Right lobe of liver (tissue), 6 donors: ENCODE measurements at regions not wholly inside any gene's neighbourhood (a gene's known extent, or its start where the extent isn't known, plus 50 kb on each side); places are given as distances from the start of the nearest gene placed in this dataset.
A peak's percentile ranks its signal among the peaks of the same experiment; 100 is the strongest.

Experiments
- ATAC-seq, 4 donors: fragments of 200-7000 bp; cut with Tn5 transposase; one replicate each; pipeline ENCODE4 v1.9.1; 2020; ENCODE audit warnings: mild to moderate bottlenecking in 4 of 4, moderate library complexity in 4 of 4
- DNase-seq, 3 donors: peaks; one replicate each; pipeline ENCODE4 v3.0.0-alpha.2; 2020
- H3K27ac ChIP-seq, 3 donors: fragments of 200-600 bp; one replicate each; pipeline ENCODE4 v1.8.0; 2022
- H3K27me3 ChIP-seq, 2 donors: fragments of 200-600 bp; one replicate each; pipeline ENCODE4 v1.8.0; 2022
- H3K36me3 ChIP-seq, 4 donors: fragments of 200-600 bp; sonication (generic) in 1 of 4; one replicate each; pipeline versions ENCODE4 v1.5.1 to v1.8.0; 2017 to 2022; ENCODE audit warnings: control low read depth in 1 of 4
- H3K4me1 ChIP-seq, 4 donors: fragments of 200-600 bp; sonication (generic) in 1 of 4; one replicate each; pipeline versions ENCODE4 v1.5.1 to v1.8.0; 2017 to 2022; ENCODE audit warnings: control low read depth in 1 of 4
- H3K4me3 ChIP-seq, 3 donors: fragments of 200-600 bp; one replicate each; pipeline ENCODE4 v1.8.0; 2022
- H3K9me3 ChIP-seq, 4 donors: fragments of 200-600 bp; sonication (generic) in 1 of 4; one replicate each; pipeline versions ENCODE4 v1.5.1 to v1.8.0; 2017 to 2022; ENCODE audit warnings: control low read depth in 1 of 4
- POLR2A ChIP-seq: fragments of 450-650 bp; IDR thresholded peaks from one replicate; pipeline ENCODE4 v1.6.1; 2017; ENCODE audit warnings: antibody characterized with exemption, mild to moderate bottlenecking
- WGBS: methylation state at CpG from one replicate; pipeline ENCODE4 v1.1.6; 2018; ENCODE audit warnings: low coverage, low lambda C conversion rate; ENCODE audit not compliant: insufficient coverage; ENCODE audit errors: missing lambda C conversion rate; 5-methylcytosine and 5-hydroxymethylcytosine counted together
- intact Hi-C, 2 donors: fragments of 100-400 bp; cut with DNase I; formaldehyde crosslinking; loops; one replicate each; pipeline versions ENCODE4 v1.11.2 to v1.14.1; 2022
- TF ChIP-seq, protein P1 (sequence below), 4 donors: fragments of 200-600 bp in 3 of 4; fragments of 450-650 bp in 1 of 4; IDR thresholded peaks; one replicate each; pipeline versions ENCODE4 v1.5.1 to v1.8.0; 2016 to 2022; ENCODE audit warnings: antibody characterized with exemption in 4 of 4, mild to moderate bottlenecking in 2 of 4
- donor health status: DM: no; HTN: yes; CAD: no.
- donor health status: DM: no; HTN: no; CAD: no.
- donor health status: DM: no; HTN: no; CAD: no.
- donor health status: DM: no; HTN: yes; CAD: no.
- donor health status: DM: no; HTN: yes; CAD: no.

DNA sequence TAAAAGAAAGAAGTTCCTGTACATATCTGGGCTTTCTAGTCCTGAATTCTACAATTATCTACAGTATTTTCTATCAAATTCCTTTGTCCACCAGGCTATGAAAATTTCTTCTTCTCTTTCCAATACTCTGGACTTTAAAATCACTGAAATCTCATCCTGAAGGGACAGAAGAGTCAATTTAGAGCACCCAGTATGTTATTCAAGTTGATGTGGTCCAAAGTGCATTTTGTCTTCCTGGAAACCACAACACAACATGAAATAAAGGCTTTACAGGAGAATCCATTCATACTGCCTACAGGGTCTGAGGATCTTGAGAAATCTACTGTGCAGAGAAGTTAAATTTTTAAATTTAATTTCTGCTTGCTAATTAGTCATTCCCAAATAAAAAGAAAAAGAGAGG lies 94.9 kb upstream of the ADGRF1 start:
- no peak for DNase-seq
- Histone ChIP-seq H3K4me3 (no peak overlapping the region), H3K9me3 (no peaks in the 10 kb centered on the region), H3K36me3 (no peaks in the 10 kb centered on the region), H3K4me1 (peaks cover 0 to 10% (median 0%) of the 10 kb centered on the region in 4 donors), H3K27ac (no peak overlapping the region), H3K27me3 (no peaks in the 10 kb centered on the region)
- TF ChIP-seq POLR2A = no peak
- TF ChIP-seq, protein P1, sequence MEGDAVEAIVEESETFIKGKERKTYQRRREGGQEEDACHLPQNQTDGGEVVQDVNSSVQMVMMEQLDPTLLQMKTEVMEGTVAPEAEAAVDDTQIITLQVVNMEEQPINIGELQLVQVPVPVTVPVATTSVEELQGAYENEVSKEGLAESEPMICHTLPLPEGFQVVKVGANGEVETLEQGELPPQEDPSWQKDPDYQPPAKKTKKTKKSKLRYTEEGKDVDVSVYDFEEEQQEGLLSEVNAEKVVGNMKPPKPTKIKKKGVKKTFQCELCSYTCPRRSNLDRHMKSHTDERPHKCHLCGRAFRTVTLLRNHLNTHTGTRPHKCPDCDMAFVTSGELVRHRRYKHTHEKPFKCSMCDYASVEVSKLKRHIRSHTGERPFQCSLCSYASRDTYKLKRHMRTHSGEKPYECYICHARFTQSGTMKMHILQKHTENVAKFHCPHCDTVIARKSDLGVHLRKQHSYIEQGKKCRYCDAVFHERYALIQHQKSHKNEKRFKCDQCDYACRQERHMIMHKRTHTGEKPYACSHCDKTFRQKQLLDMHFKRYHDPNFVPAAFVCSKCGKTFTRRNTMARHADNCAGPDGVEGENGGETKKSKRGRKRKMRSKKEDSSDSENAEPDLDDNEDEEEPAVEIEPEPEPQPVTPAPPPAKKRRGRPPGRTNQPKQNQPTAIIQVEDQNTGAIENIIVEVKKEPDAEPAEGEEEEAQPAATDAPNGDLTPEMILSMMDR (IDR thresholded peaks at IDR 0.05) = no peak
- peak in 1 of 4 donors; percentile 5 for ATAC-seq
- intact Hi-C loops = no loop called here

GRCh38 chr6:47135772-47136171 lies 93.6 kb upstream of the ADGRF1 start:
- intact Hi-C loops = no loop called here
- WGBS = 29% methylated on average over 3 of the region's 3 CpGs
- no peaks in the 10 kb centered on the region for H3K27me3 ChIP-seq
- no peak for DNase-seq
- H3K4me3 ChIP-seq = no peak overlapping the region
- peaks cover 0 to 10% (median 0%) of the 10 kb centered on the region in 4 donors for H3K4me1 ChIP-seq
- H3K27ac ChIP-seq = no peak overlapping the region
- peak in 3 of 4 donors; percentile 62 to 82 (median 78) for ATAC-seq
- H3K36me3 ChIP-seq = no peaks in the 10 kb centered on the region
- no peak for TF ChIP-seq POLR2A
- TF ChIP-seq, protein P1 (IDR thresholded peaks at IDR 0.05) = no peak
- no peaks in the 10 kb centered on the region for H3K9me3 ChIP-seq

GRCh38 chr6:47134476-47135189 lies 92.5 kb upstream of the ADGRF1 start:
- no peaks in the 10 kb centered on the region for H3K27me3 ChIP-seq
- 25% methylated on average over 6 of the region's 6 CpGs for WGBS
- no peaks in the 10 kb centered on the region for H3K9me3 ChIP-seq
- peaks cover 0 to 10% (median 0%) of the 10 kb centered on the region in 4 donors for H3K4me1 ChIP-seq
- intact Hi-C loops = no loop called here
- no peak overlapping the region for H3K4me3 ChIP-seq
- no peak overlapping the region for H3K27ac ChIP-seq
- no peak for TF ChIP-seq POLR2A
- TF ChIP-seq, protein P1 (IDR thresholded peaks at IDR 0.05) = no peak
- H3K36me3 ChIP-seq = no peaks in the 10 kb centered on the region
- ATAC-seq (peak in 3 of 4 donors; percentile 31 to 75 (median 42)), DNase-seq (no peak)

- DNase-seq (no peak), ATAC-seq (no peak)
- intact Hi-C loops = no loop called here
- TF ChIP-seq, protein P1 (IDR thresholded peaks at IDR 0.05) = no peak
- TF ChIP-seq POLR2A = no peak
- Histone ChIP-seq H3K4me3 (no peak overlapping the region), H3K36me3 (no peaks in the 10 kb centered on the region), H3K27ac (no peak overlapping the region), H3K27me3 (no peaks in the 10 kb centered on the region), H3K9me3 (no peaks in the 10 kb centered on the region), H3K4me1 (peaks cover 0 to 10% (median 0%) of the 10 kb centered on the region in 4 donors)
- 85% methylated on average over 10 of the region's 13 CpGs for WGBS
Measured at GRCh38 chr6:47133230-47134000, 91.3 kb upstream of the ADGRF1 start.
